ENCODE measurements at regions not wholly inside any gene's neighbourhood (a gene's known extent, or its start where the extent isn't known, plus 50 kb on each side); places are given as distances from the start of the nearest gene placed in this dataset.
"Not testable (repeated sequence)": the region's sequence is repeated elsewhere in the genome, so short reads cannot be mapped to it uniquely, and the experiment has no call there.

DNA sequence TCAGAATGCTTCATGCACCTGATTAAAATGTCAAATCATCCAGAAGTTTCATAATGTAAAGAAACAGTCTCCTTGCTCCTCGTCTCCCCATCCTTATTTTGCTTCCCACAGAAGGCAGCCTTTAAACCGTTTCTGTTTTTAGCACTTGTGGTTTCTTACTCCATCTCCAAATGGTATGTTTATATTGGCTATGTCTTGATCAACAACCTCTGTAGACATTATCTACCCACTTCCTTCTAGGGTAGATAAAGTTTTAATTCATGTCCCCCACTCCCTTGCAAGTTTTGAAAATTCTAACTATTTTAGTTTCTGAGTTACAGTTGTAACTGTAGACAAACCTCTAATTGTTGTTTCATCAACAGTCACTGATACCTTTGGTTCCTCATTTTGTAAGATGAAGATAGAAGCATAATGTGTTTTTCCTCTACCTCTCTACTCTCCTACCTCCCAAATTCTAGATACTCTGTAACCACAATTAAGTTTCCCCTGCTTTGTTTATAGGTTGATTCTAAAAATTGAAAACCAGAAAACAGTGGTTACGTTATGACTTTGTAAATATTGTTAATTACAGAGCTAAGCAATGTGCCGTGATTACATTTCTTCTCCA, 291.7 kb upstream of the GATB start:
- DNase-seq: no peak

DNA sequence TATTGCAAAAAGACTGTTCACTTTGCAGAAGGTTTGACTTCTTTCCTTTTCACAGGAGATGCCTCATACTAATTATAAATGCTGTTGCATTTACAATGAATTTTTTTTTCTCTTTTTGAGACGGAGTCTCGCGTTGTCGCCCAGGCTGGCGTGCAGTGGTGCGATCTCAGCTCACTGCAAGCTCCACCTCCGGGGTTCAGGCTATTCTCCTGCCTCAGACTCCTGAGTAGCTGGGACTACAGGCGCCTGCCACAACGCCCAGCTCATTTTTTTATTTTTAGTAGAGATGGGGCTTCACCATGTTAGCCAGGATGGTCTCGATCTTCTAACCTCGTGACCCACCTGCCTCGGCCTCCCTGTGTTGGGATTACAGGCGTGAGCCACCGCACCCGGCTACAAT, 290.5 kb upstream of the GATB start:
- DNase-seq: not testable (repeated sequence)

DNA sequence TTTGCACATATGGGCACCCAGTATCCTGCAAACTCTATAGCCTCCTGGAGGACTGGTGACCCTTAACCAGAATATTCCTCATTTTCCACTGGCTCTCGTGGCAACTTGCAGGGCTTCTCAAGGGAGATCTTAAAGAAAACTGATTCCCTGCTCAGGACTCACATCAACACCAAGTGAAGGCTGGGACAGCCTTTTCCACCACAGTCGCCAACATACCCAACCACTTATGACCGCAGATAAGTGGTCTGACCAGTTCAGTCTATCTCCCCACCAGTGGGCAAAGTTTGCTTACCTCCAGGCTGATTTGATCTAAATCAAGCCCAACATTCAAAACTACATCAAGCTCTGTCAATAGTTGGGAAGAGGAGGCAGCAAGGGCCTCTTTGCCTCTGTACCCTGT, 289.3 kb upstream of the GATB start:
- no peak for DNase-seq

DNA sequence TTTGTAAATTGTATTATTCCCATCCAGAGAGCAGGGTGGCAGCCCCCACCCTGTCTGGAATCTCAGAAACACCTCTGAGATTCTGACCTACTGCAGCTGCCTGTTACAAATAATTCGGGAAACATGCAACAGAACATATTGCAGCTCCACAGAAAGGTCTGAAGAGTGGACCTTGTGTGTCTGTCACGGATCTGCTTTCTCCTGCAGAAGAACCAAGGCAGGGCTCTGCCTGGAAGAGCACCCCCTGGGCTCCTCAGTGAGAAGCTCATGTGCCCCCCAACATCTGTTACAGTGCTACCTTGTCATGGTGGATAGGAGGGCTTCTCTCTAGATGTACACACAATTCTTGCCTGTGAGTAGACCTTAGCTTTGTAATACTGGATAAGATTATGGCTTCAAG, 286.6 kb upstream of the GATB start:
- DNase-seq: no peak

DNA sequence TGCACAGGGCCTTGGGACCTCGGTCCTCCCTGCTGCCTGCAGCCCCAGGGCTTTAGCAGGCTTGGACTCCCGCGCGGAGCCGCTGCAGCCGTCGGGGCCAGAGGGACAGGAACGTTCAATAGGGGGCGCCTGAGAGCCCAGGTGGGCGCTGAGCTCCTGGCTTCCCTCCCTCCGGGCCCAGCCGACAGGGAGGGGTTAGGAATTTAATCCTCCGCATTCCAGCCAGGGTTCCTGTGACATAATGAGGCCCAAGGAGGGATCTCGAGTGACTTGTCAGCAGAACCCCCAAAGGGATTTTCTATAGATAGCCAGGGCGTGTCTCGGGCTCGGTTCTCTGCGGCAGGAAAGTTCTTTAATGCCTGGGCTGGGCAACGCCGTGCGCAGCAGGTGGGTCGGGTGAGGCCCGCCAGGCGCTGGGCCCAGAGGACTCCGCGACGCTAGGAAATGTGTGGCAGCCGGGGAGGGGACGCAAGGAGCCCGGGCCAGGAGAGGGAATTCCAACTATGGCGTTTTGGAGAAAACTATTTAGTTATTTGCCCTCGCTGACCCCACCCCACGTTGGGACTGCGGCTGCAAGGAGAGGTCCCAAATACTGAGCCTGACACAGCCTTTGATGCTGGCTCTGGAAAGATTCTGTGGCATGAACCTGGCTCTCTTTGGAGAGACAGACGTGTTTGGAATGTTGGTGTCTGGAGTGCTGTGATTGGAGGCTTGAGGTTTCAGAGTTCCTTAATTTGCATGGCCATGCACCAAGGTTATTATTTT, 285.2 kb upstream of the GATB start:
- no peak for DNase-seq

DNA sequence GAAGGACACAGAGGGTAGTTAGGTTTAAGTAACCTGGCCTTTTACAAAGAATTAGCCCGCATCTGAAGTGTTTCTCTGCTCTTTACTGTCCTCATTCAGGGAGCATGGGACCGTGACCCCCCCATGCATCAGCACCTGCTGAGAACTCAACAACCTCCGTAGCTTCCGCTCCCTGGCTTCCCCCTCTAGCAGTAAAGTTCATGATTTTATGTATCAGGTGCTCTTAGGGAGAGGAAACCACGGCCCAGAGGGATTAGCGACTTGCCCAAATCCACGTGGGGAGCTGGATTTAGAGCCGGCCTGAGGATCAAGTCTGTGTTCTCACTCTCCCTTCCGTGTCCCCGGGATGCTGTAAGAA, 284.6 kb upstream of the GATB start:
- no peak for DNase-seq

DNA sequence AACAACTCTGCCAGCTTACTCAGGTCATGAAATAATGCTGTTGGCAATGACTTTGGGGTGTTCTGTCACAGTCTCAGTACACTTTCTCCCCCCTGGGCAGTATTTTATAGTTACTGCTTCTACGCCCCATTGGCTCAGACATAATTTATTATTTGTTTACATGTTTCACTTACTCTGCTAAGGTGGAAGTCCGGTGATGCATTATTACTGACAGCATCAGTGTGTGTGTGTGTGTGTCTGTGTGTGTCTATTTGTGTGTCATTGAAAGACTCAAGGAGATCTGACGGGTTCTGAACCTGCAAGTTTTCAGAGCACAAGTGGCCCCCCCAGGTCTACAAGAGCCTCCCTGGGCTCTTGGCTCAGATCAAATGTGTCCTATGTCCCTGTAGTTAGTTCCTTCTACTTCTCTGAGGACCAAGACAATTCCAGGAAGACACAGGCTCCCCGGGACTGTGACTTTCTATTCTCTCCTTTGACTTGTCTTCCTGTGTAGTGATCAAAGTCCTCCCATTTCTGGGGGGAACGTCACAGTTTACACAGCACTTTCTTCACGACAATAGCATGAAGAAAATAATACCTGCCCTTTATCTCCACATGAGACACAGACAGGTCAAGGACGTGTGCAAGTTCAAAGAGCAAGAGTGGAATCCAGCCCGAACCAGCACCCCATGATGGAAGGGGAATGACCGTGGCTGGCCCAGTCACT, 283.7 kb upstream of the GATB start:
- DNase-seq: no peak

DNA sequence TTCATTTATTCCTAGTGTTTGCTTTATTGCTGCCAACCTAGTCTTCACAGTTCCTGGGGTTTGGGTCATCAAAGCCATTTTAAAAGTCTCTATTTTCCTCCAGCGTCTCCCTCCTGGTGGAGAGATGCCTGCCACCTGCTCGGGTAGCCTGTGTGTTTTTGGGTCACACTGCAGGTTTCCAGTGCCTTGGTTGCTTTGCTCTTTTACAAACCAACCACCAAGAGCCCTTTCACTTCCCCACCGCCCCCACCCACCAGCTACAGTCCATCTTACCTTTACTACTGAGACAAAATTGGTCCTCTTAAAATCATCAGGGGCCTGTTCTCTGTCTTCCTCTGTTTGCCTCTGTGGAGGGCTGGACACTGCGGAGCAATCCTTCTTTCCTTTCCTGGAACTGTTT, 280.5 kb upstream of the GATB start:
- DNase-seq: no peak

DNA sequence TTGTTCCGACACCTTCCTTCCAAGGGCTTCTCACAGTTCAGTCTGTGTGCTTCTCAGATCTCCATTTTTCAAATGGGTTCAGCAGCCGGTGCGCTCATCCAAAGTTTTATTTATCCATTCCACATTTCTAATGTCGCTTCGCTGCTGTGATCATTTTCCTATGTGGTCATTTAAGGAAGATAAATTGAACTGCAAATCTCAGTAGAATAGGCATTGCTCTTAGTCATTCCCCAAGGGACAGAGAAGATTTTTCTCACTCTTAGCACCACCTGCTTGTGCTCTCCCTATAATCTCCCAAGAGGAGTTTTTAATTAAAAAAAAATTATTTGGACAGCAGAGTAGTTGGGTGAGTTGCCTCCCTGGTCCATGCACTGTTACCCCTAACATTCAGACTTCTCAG, 278.9 kb upstream of the GATB start:
- no peak for DNase-seq

DNA sequence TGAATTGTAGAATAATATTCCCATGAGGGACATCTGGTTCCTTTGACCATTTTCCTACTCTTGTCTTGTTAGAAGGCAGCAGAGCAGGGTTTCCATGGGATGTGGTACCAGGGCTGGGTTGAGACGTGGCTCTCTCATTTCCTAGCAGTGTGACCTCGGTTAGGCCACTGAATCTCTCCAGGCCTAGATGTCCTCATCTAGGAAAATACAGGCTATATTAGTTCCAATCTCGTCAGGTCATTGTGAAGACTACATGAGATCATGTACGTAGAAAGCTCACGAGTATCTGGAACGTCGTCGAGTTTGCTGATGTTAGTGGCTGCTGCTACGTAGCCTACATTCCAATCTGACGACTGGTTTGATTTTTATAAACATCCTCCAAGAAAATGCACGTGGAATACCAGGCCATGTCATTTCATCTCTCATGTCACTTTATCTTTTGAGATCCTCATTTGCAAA, 278.2 kb upstream of the GATB start:
- no peak for DNase-seq

DNA sequence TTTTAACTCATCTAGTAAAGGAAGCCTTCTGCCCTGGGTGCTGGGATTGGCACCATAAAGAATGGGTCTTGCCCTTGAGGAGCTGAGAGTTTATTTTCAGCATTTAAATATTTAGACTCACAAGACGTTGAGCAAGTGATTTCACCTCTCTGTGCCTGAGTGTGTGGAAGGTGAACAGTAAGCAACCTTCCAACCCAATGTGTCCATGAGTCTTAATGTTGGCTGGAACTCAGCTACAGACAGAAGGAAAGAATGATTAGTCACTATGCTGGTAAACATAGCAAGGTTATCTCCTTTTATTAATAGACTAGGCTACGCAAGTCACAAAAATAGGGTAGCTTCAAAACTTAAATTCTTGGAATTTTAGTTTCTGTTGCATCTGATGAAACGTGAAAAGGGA, 277.4 kb upstream of the GATB start:
- DNase-seq: no peak

DNA sequence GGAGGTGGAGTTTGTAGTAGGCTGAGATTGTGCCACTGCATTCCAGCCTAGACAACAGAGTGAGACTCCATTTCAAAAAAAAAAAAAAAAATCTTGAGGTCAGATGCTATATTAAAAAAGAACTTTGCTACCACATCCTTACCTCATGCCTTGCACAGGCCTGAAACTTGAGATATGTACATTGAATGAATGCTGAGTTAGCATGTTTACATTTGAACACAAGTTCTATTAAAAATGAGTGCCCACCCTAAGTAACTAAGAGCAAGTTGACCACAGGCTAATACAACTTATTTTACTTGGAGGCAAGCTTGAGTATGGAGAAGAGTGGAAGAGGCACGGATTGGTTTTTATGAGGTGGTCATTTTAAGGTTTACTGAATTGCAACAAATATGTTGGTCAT, 276.6 kb upstream of the GATB start:
- DNase-seq: no peak

DNA sequence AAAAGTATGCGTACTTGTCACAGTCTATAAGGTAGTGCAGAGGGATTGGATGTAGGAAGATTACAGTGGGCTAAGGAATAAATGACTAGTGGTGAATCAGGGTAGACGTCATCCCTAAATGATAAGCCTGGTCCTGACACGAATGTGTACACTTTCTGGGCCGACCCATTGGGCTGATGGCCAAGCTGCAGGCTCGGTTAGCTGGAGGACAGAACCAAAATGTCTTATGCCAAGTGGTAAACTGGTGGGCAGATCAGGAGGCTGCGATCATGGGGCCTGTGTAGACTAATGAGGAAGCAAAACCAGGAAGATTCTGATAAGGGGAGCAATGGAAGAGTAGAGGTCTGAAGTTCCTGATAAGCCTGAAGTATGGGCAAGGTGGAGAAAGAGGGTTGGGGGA, 272.8 kb upstream of the GATB start:
- DNase-seq: no peak

DNA sequence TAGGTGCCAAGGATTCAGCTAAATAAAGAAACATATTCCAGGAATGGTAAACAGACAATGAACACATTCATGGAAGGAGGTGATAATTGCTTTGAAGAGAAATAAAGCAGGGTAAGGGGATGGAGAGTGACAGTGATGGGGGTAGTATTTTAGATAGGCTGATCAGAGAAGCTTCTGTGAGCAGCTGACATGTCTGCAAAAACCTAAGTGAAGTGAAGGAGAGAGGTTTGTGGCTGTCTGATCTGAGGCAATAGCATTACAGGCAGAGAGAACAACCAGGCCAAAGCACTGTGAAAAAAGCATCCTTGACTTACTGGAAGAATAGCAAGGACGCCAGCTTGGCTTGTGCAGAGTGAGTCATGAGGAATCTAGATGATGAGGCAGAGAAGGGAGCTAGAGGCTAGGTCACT, 271.9 kb upstream of the GATB start:
- DNase-seq: no peak

DNA sequence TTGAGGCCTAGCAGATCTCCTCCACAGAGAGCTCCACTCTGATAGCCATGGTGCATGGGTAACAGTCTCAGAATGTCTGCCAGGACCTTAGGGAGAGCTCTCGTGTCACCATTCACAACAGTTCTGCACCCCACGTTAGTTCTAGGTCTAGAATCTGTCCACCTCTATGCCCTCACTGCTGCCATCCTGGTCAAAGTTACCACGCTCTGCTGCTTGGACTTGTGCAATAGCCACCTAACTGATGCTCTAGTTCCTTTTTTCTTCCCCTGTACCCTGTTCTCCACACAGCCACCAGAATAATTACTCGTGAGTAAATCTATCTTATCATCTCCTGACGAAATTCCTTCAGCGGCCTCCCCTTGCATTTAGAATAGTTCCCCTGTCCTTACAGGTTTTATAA, 268.8 kb upstream of the GATB start:
- no peak for DNase-seq

DNA sequence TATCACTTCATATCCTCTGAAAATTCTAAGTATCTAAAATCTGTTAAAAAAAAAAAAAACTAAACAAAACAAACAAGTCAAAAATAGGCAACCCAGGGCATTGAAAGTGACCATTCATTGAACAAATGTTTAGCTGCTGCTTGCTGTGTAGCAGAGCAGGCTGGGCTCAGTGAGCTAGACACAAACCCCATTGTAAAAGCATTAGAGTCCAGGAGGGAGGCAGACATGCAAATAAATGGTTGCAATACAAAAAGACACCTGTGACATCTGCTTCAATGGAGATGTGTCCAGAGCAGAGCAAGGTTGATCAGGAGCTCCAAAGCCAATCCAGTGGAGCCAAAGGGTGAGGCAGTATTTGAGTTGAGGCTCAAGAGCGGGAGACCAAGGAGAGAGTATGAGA, 267.3 kb upstream of the GATB start:
- no peak for DNase-seq

DNA sequence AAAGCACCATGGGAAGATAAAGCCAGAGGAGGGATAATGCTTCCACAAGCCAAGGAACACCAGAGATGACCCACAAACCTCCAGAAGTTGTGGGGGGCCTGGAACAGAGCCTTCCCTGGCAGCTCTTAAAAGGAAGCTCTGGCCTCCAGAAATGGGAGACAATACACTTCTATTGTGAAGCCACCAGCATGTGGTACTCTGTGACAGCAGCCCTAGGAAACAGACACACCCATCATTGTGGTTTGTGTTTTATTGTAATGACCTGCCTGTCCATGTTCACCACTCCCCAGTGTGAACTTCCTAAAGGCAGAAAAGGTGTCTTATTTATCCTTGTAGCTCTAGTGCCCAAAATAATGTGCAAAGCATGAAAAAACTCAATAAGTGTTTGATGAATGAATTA, 264.1 kb upstream of the GATB start:
- peak; percentile 23 for DNase-seq

DNA sequence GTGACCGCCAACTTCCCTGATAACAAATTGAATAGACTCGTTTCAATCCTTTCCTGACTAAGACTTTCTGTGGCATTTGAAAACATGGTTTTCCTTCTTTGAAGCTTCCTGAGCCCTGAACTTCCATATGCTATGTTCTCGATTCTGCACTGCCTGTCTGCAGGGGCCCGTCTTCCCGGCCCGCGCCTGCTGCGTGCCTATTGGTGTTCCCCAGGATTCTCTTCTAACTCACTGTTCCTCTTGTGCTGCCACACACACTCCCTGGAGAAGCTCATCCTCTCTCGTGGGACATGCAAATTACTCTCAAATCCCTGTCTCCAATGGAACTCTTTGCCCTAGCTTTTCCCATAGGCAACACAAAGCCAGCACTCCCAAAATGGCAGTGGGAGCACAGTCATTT, 262.9 kb upstream of the GATB start:
- DNase-seq: no peak

DNA sequence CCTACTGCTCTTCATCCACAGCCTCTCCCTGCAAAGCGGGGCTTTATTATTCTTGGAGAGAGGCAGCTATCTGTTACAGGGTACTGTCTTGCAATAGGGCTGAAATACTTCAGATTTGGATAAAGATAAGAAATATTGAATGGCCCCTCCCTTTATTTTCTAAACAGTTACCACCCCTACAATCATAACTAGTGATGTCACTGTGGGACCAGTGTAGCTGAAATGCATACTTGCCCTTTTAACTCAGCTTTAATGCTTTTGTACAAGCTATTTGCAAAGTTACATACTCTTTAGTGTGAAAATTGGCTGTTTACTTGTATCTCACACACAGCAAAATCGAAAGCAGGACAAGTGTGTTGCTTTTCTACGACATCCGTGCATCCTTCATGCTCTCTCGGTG, 261.7 kb upstream of the GATB start:
- DNase-seq: no peak

DNA sequence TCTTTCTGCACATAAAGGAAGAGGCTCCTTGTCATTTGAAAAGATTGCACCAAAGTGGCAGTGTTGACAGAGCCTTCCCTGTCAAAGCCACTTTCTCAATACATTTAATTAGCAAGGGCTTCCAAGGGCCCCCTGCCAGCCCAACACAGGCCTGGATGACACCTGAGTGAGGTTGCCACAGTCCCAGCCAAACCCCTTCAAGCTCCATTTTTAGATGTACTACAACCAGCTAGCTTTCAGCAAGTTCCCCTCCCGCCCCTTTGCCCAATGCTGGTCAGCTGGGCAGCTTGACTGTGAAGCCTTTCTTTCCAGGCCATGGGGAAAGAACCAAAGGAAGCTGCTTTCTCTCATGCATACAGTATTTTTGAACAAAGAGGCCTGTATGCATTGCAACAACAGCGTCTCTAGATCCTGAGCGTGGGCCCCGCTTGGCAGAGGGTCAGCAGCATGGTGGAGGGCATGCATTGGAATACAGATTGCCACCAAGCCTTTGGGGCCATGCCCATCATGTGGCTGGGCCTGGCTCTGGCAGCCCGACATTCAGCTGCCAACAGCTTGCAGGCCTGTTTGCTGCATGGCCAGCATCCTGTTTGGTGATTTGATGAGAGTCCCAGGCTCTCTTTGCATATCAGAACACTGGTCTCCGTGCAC, 261.1 kb upstream of the GATB start:
- DNase-seq: no peak

DNA sequence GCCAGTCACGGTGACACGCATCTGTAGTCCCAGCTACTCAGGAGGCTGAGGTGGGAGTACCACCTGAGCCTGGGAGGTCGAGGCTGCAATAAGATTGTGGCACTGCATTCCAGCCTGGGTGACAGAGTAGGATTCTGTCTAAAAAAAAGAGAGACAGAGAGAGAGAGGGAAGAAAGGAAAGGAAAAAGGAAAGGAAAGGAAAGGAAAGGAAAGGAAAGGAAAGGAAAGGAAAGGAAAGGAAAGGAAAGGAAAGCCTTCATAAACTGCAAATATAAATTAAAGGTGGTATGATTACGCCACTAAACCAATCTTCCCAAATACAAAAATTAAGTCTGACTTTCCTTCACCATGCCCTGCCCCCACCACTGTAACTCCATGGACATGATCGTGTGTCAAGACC, 259.3 kb upstream of the GATB start:
- no peak for DNase-seq

DNA sequence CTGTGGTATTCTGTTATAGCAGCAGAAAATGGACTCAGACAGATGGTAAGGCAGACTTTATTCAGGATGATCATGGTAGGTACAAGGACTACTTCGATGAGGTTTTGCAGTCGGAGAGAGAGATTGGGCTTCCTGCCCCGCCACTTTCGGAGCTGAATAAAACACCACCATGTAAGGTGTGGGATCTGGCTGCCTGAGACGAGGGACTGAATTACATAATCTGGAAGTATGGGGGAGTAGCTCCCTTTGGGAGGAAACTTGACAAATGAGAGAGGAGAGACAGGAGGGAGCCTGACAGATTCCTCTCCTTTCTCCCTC, 255.5 kb upstream of the GATB start:
- no peak for DNase-seq

DNA sequence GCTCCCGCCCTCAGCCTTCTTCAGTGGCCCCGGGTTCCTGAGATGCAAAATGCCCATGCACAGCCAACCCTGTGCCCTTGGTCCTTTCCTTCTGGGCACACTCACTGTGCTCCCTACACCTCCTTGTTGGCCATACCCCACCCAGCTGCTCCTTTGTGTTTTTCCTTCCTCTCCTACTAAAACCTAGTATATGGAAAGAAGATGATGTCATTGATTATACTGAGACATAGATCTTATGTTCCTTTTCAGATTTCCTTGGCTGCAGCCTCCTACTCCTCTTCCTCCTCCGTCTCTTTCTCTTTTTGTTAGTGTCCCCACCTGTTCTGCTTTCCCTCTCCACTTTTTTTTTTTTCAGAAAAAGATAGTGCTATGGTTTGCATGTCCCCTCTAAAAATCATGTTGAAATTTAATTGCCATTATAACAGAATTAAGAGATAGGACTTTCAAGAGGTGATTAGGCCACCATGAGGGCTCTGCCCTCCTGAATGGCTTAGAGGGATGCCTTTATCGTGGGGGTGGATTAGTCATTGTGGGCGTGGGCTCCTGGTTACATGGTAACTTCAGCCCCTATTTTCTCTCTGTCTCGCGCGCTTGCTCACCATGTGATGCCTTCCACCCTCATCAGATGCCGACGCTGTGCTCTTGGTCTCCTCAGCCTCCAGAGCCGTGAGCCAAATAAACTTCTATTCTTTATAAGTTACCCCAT, 254.9 kb upstream of the GATB start:
- no peak for DNase-seq
